DOHH2 (cell line): ENCODE measurements at regions not wholly inside any gene's neighbourhood (a gene's known extent, or its start where the extent isn't known, plus 50 kb on each side); places are given as distances from the start of the nearest gene placed in this dataset.

Source experiments
- H3F3A ChIP-seq: fragments of 200-600 bp; sonication (generic), shearing (Covaris generic); 2 replicates; pipeline ENCODE4 v1.6.0; 2016; ENCODE audit warnings: antibody characterized with exemption, mild to moderate bottlenecking; ENCODE audit not compliant: control insufficient read depth, insufficient read depth
- H3K27ac ChIP-seq: fragments of 200-600 bp; sonication (generic); 2 replicates; pipeline ENCODE4 v1.5.1; 2014; ENCODE audit warnings: low read depth, mild to moderate bottlenecking, low read length, moderate library complexity
- H3K27me3 ChIP-seq: fragments of 200-600 bp; sonication (generic); 2 replicates; pipeline ENCODE4 v1.6.1; 2014; ENCODE audit warnings: mild to moderate bottlenecking, low read length, mixed read lengths; ENCODE audit not compliant: control insufficient read depth
- H3K36me3 ChIP-seq: fragments of 200-600 bp; sonication (generic); 2 replicates; pipeline ENCODE4 v1.6.1; 2014; ENCODE audit warnings: mild to moderate bottlenecking, low read length, moderate library complexity, mixed read lengths; ENCODE audit not compliant: control insufficient read depth
- H3K4me1 ChIP-seq: fragments of 200-600 bp; sonication (generic); 2 replicates; pipeline ENCODE4 v1.6.1; 2014; ENCODE audit warnings: mild to moderate bottlenecking, low read length, mixed read lengths; ENCODE audit not compliant: control insufficient read depth
- H3K4me2 ChIP-seq: fragments of 200-600 bp; sonication (generic); 2 replicates; pipeline ENCODE4 v1.6.0; 2014; ENCODE audit warnings: mild to moderate bottlenecking, low read length, moderate library complexity
- H3K4me3 ChIP-seq: fragments of 200-600 bp; sonication (generic); 2 replicates; pipeline ENCODE4 v1.5.1; 2014; ENCODE audit warnings: mild to moderate bottlenecking, low read length, mixed read lengths
- H3K79me2 ChIP-seq: fragments of 200-600 bp; sonication (generic); 2 replicates; pipeline ENCODE4 v1.6.1; 2014; ENCODE audit warnings: mild to moderate bottlenecking, low read length, mixed read lengths; ENCODE audit not compliant: control insufficient read depth
- H3K9me2 ChIP-seq: fragments of 200-600 bp; sonication (generic); replicated peaks from 2 replicates; pipeline ENCODE4 v1.6.1; 2014; ENCODE audit warnings: mild to moderate bottlenecking, low read length, mixed read lengths; ENCODE audit not compliant: control insufficient read depth
- H3K9me3 ChIP-seq: fragments of 200-600 bp; sonication (generic); 2 replicates; pipeline ENCODE4 v1.6.1; 2014; ENCODE audit warnings: antibody characterized with exemption, low read length, mixed read lengths; ENCODE audit not compliant: control insufficient read depth, insufficient read depth
- H4K20me1 ChIP-seq: fragments of 200-600 bp; sonication (generic); 2 replicates; pipeline ENCODE4 v1.6.0; 2014; ENCODE audit warnings: low read depth, mild to moderate bottlenecking, antibody characterized with exemption, low read length, moderate library complexity; ENCODE audit not compliant: control insufficient read depth, insufficient read depth
- CTCF ChIP-seq: fragments of 200-600 bp; sonication (generic); IDR thresholded peaks from one replicate; pipeline ENCODE4 v1.5.1; 2014; ENCODE audit warnings: antibody characterized with exemption, mild to moderate bottlenecking, low read depth, low read length; ENCODE audit not compliant: poor library complexity, severe bottlenecking
- EZH2phosphoT487 ChIP-seq: fragments of 200-600 bp; sonication (generic); IDR thresholded peaks from 2 replicates; pipeline ENCODE4 v1.6.1; 2017; ENCODE audit warnings: borderline replicate concordance, mild to moderate bottlenecking, antibody characterized with exemption, low read length, moderate library complexity, mixed read lengths

DNA sequence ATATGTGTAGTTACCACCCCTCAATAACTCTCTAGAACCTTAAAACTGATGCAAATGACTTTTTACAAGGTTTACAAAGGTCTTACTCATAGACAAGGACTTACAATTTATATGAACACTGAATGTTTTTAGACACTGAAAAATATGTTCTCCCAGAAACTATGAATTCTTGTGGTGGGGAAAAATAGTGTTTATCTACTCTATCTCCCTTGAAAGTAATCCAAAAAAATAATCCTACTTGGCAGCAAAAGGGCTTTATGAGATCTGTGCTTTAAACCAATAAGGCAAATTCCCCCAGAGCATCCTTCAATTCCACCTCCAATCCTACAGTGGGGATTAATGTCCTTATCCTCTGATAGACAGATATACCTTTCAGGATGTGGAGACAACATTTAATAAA is 1984.1 kb upstream of the RAG2 start:
- no peak overlapping the region for H3K4me3 ChIP-seq
- H3K79me2 ChIP-seq, result no peaks in the 10 kb centered on the region
- no peaks in the 10 kb centered on the region for H3K36me3 ChIP-seq
- H3F3A ChIP-seq, result no peaks in the 10 kb centered on the region
- no peaks in the 10 kb centered on the region for H3K27me3 ChIP-seq
- no peaks in the 10 kb centered on the region for H3K4me1 ChIP-seq
- H3K9me3 ChIP-seq, result peaks cover 3% of the 10 kb centered on the region; the same call in 1 of the 2 replicates
- H3K27ac ChIP-seq, result no peak overlapping the region
- no peak overlapping the region for H3K4me2 ChIP-seq
- H4K20me1 ChIP-seq, result no peaks in the 10 kb centered on the region
- H3K9me2 ChIP-seq, result no peaks in the 10 kb centered on the region
- no peak for TF ChIP-seq CTCF

GRCh38 chr11:38577769-38578168 is 1979.7 kb upstream of the RAG2 start:
- Histone ChIP-seq H3K9me2 (no peaks in the 10 kb centered on the region), H3K79me2 (no peaks in the 10 kb centered on the region), H3K4me1 (no peaks in the 10 kb centered on the region), H3K9me3 (peaks cover 3% of the 10 kb centered on the region; the same call in 1 of the 2 replicates), H3K4me2 (no peak overlapping the region), H3F3A (no peaks in the 10 kb centered on the region), H3K27me3 (no peaks in the 10 kb centered on the region), H3K4me3 (no peak overlapping the region), H4K20me1 (no peaks in the 10 kb centered on the region), H3K27ac (no peak overlapping the region), H3K36me3 (no peaks in the 10 kb centered on the region)
- TF ChIP-seq CTCF, result no peak
- TF ChIP-seq EZH2phosphoT487, result no peak

- H3K4me2 ChIP-seq, result no peak overlapping the region
- H3K27ac ChIP-seq, result no peak overlapping the region
- H3F3A ChIP-seq, result no peaks in the 10 kb centered on the region
- no peaks in the 10 kb centered on the region for H3K9me2 ChIP-seq
- no peaks in the 10 kb centered on the region for H4K20me1 ChIP-seq
- no peaks in the 10 kb centered on the region for H3K79me2 ChIP-seq
- H3K9me3 ChIP-seq, result no peaks in the 10 kb centered on the region
- H3K4me1 ChIP-seq, result no peaks in the 10 kb centered on the region
- H3K36me3 ChIP-seq, result no peaks in the 10 kb centered on the region
- TF ChIP-seq EZH2phosphoT487, result no peak
- TF ChIP-seq CTCF, result no peak
- H3K4me3 ChIP-seq, result no peak overlapping the region
- H3K27me3 ChIP-seq, result no peaks in the 10 kb centered on the region
Observed at GRCh38 chr11:38562562-38562961, 1964.5 kb upstream of the RAG2 start.

DNA sequence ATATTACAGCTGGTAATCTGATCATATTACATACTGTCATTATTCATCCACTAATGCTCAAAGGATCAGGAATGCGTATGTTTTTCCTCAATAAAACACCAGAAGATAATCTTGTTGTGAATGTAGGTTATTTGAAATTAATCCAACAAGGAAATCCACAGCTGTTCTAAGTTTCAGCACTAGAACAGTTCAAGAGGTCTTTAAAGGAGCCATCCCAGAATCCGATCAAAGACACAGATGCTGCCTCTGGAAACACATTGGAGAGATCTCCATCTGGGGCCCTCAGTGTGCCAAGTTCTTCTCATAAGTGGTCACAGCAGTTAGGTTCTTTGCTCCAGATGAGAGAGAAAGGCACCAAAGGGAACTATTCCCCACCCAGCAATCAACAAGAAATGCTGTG is 1955.1 kb upstream of the RAG2 start:
- no peaks in the 10 kb centered on the region for H3F3A ChIP-seq
- no peak overlapping the region for H3K4me3 ChIP-seq
- no peaks in the 10 kb centered on the region for H3K4me1 ChIP-seq
- no peak overlapping the region for H3K27ac ChIP-seq
- H3K9me2 ChIP-seq, result no peaks in the 10 kb centered on the region
- no peaks in the 10 kb centered on the region for H4K20me1 ChIP-seq
- H3K4me2 ChIP-seq, result no peak overlapping the region
- H3K79me2 ChIP-seq, result no peaks in the 10 kb centered on the region
- TF ChIP-seq EZH2phosphoT487, result no peak
- no peak for TF ChIP-seq CTCF
- no peaks in the 10 kb centered on the region for H3K9me3 ChIP-seq
- H3K27me3 ChIP-seq, result no peaks in the 10 kb centered on the region
- no peaks in the 10 kb centered on the region for H3K36me3 ChIP-seq
